Activated CD4-positive, alpha-beta T cell treated with anti-CD3 and anti-CD28 coated beads, Interleukin-2, amount 10 ng/mL, durations not matched to agents 24 days and 14 days (primary cell): ENCODE measurements at regions not wholly inside any gene's neighbourhood (a gene's known extent, or its start where the extent isn't known, plus 50 kb on each side); places are given as distances from the start of the nearest gene placed in this dataset.
"Not testable (repeated sequence)": the region's sequence is repeated elsewhere in the genome, so short reads cannot be mapped to it uniquely, and the experiment has no call there.

Experiments
- DNase-seq: peaks from one replicate; pipeline ENCODE4 v3.0.0; 2022
- H3K27ac Mint-ChIP-seq: one replicate; pipeline ENCODE4 v1.8.0; 2022; ENCODE audit warnings: mild to moderate bottlenecking, mixed read lengths
- H3K27me3 Mint-ChIP-seq: one replicate; pipeline ENCODE4 v1.8.0; 2022; ENCODE audit warnings: mixed read lengths
- H3K36me3 Mint-ChIP-seq: one replicate; pipeline ENCODE4 v1.8.0; 2022; ENCODE audit warnings: low read depth, mild to moderate bottlenecking, mixed read lengths
- H3K4me1 Mint-ChIP-seq: one replicate; pipeline ENCODE4 v1.8.0; 2021; ENCODE audit warnings: mixed read lengths
- H3K4me3 Mint-ChIP-seq: one replicate; pipeline ENCODE4 v1.8.0; 2022; ENCODE audit warnings: mild to moderate bottlenecking, moderate library complexity, mixed read lengths
- H3K9me3 Mint-ChIP-seq: one replicate; pipeline ENCODE4 v1.8.0; 2021; ENCODE audit warnings: mixed read lengths
- intact Hi-C: fragments of 100-400 bp; cut with micrococcal nuclease; formaldehyde crosslinking; loops from one replicate; pipeline ENCODE4 v1.15.1; 2023

DNA sequence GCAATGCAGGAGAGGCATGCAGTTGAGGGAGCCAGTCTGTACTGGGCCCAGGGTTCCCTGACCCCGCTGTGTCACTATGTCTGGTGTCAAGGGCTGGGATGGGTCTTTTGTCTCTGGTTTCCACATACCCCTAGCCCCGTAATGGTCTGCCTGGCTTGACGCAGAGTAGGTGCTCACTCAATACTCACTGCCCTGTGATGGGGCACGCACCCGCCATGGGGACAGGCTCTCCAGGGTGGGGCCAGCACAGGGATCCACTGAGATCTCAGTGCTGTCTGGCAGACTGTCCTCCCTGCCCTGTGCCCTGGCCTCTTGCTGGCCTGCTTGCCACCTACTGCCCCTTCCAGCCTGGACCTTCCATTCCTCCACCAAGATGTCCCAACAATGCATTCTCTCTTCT, 101.7 kb upstream of the CD82 start:
- H3K4me3 Mint-ChIP-seq, result no peak overlapping the region
- no peak overlapping the region for H3K27ac Mint-ChIP-seq

DNA sequence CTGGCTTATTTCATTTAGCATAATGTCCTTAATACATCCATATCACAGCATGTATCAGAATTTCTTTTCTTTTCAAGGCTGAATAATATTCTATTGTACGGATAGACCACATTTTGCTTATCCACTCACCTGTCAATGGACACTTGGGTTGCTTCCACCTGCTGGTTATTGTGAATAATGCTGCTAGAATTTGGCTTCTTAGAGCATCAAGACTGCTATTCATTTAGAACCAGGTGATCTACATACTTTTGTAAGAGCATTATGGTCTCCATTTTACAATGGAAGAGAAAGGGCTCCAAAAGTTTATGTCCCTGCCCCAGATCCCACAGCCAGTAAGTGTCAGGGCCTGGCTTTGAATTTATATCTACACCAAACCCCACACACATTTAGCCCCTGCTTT, 100.7 kb upstream of the CD82 start:
- DNase-seq, result no peak
- intact Hi-C loops, result no loop called here
- H3K27ac Mint-ChIP-seq, result no peak overlapping the region
- H3K9me3 Mint-ChIP-seq, result peaks cover 5% of the 10 kb centered on the region
- H3K4me1 Mint-ChIP-seq, result no peaks in the 10 kb centered on the region
- H3K4me3 Mint-ChIP-seq, result no peak overlapping the region
- H3K36me3 Mint-ChIP-seq, result no peaks in the 10 kb centered on the region
- no peaks in the 10 kb centered on the region for H3K27me3 Mint-ChIP-seq

More for the DNA sequence above, 101.7 kb upstream of the CD82 start:
- no peaks in the 10 kb centered on the region for H3K36me3 Mint-ChIP-seq
- H3K9me3 Mint-ChIP-seq, result peaks cover 5% of the 10 kb centered on the region
- H3K27me3 Mint-ChIP-seq, result no peaks in the 10 kb centered on the region
- no peaks in the 10 kb centered on the region for H3K4me1 Mint-ChIP-seq
- intact Hi-C loops, result no loop called here
- DNase-seq, result no peak

DNA sequence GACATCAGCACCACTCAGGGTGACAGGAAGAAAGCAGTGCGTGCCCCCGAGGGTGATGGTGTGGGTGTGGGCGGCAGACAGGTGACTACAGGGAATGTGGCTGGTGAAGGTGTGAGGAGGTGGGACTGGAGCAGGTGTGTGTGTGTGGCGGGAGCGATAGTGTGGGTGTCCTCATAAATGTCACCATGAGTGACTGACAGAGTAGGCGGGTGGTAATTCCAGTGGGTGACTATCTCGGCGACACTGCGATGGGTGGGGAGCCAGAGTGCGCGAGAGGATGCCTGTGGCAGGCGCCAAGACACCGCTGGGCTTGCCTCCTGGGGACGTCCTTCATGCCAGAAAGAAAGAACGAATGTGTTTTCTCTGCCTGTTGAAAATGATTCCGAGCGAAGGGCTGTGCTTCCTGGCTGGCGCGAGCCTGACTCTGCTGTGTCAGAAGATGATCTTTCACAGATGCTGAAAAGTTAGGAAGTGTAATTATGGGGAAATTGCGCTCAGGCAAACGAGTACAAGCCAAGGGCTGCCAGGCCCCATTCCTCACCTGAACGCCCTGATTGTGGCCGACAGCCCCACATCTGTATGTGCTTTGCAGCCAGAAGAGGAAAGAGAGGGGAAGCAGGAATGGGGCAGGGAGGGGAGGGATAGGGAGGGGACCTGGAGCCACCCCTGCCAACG, 98.8 kb upstream of the CD82 start:
- Mint-ChIP-seq H3K27me3 (peaks cover 6% of the 10 kb centered on the region), H3K9me3 (peaks cover 5% of the 10 kb centered on the region), H3K36me3 (no peaks in the 10 kb centered on the region), H3K4me1 (no peaks in the 10 kb centered on the region), H3K27ac (no peak overlapping the region), H3K4me3 (no peak overlapping the region)
- DNase-seq, result no peak
- intact Hi-C loops, result no loop called here

DNA sequence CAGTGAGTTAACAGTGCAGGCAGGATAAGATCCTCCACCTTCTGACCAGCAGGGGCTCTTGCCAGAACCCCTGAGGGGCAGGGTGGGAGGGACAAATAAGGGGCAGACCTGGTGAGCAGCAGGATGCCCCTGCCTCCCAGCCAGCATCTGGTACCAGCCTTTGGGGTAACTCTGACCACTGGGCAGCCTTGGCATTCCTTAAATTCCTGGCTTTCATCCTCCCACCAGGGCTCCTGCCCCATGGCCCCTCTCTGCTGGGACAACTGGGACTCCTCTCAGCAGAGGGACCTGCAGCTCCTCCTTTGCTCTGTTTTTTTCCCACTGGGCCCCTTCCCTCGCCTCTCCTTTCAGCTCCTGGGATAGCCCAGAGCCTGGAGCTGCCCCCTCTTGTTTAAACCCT, 98.0 kb upstream of the CD82 start:
- Mint-ChIP-seq H3K27me3 (peaks cover 6% of the 10 kb centered on the region), H3K27ac (no peak overlapping the region), H3K36me3 (no peaks in the 10 kb centered on the region), H3K4me1 (no peaks in the 10 kb centered on the region), H3K9me3 (peaks cover 5% of the 10 kb centered on the region), H3K4me3 (no peak overlapping the region)
- intact Hi-C loops, result no loop called here
- DNase-seq, result no peak

DNA sequence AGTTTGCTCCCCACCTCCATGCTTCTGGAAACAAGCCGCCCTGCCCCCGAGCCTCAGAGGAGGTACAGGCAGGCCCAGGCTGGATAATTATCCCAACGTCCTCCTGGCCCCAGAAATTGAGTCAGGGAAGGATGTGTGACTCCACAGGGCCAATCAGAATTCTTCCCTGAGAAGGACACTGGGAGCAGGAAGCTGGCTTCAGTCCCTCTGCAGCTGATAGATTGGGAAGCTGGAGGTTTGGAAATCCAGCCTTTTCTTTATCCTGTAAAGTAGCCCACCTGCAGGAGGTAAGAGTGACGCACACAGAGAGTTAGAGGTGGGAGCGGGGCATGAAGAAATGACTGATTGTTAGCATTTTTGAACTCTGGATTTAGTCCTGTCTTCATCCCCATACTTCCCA, 97.5 kb upstream of the CD82 start:
- Mint-ChIP-seq H3K27ac (no peak overlapping the region), H3K27me3 (peaks cover 6% of the 10 kb centered on the region), H3K9me3 (peaks cover 5% of the 10 kb centered on the region), H3K4me1 (no peaks in the 10 kb centered on the region), H3K4me3 (no peak overlapping the region), H3K36me3 (no peaks in the 10 kb centered on the region)
- intact Hi-C loops, result no loop called here
- no peak for DNase-seq

DNA sequence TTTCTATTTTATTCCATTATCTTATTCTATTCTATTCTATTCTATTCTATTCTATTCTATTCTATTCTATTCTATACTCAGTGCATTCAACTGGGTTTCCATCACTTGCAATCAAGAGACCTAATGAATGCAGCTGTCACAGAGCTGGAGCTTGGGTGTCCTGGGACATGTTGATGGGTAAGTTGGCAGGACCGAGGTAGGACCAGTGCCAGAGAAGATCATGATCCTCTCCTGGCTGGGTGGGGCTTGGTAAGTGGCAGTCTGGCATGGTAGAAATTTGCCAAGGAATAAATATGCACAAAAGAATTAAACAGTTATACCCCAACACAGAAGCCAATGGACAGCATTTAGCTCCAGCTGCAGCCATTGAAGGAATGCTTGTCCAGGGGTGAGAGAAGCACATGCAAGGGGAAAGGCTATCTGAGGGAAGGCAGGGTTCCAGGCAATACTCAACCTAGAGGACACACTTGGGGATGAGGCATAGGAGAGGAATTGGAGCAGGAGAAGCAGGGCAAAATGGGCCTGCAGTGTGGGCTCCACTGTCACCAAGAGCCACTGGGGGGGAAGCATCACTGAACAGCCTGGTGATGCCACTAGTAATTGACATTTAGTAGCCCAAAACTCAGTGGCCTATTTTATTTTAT, 97.0 kb upstream of the CD82 start:
- Mint-ChIP-seq H3K27ac (no peak overlapping the region), H3K4me3 (no peak overlapping the region), H3K9me3 (peaks cover 5% of the 10 kb centered on the region), H3K4me1 (no peaks in the 10 kb centered on the region), H3K36me3 (no peaks in the 10 kb centered on the region), H3K27me3 (peaks cover 6% of the 10 kb centered on the region)
- intact Hi-C loops, result no loop called here
- DNase-seq, result no peak

DNA sequence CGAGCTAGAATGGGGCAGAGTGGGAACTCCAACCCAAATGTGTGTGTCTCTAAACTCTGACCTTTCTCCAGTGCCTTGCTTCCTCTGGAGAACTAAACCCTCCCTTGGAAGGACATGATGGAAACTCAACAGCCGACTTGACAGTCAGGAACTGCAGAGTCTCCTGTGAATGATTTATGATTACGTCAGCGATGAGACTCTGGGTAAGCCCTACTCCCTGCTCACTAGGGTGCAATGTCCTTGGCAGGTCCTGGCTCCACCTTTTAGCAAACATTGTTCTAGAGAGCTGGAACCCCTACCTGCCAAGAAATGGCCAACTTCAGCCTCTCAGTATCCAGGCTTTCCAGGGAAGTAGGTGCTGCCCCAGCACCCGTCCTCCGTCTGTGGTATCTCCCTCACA, 96.1 kb upstream of the CD82 start:
- H3K27ac Mint-ChIP-seq, result no peak overlapping the region
- no peaks in the 10 kb centered on the region for H3K4me1 Mint-ChIP-seq
- DNase-seq, result no peak
- H3K36me3 Mint-ChIP-seq, result no peaks in the 10 kb centered on the region
- no peak overlapping the region for H3K4me3 Mint-ChIP-seq
- H3K27me3 Mint-ChIP-seq, result peaks cover 6% of the 10 kb centered on the region
- peaks cover 5% of the 10 kb centered on the region for H3K9me3 Mint-ChIP-seq
- intact Hi-C loops, result no loop called here

DNA sequence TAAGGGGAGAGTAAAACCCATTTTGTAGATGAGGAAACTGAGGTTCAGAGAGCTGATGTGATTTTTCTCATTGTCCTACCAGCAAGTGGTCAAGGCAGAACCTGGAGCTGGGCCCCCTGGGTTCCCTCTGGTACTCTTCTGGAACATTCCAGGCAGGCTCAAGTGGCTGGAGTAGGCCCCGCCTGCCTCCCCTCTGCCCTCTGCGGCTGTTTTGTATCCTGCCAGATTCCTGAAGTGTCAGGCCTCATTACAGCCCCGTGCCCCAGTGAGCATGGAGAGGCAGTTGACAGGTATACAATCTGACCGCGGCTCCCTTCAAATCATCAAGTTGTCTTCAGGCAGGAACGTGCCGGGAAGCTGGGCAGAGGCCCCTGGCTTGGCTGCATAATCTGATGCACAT, 94.6 kb upstream of the CD82 start:
- Mint-ChIP-seq H3K4me1 (no peaks in the 10 kb centered on the region), H3K27ac (no peak overlapping the region), H3K36me3 (no peaks in the 10 kb centered on the region), H3K4me3 (no peak overlapping the region), H3K9me3 (peaks cover 5% of the 10 kb centered on the region), H3K27me3 (peaks cover 18% of the 10 kb centered on the region)
- intact Hi-C loops, result no loop called here
- no peak for DNase-seq

DNA sequence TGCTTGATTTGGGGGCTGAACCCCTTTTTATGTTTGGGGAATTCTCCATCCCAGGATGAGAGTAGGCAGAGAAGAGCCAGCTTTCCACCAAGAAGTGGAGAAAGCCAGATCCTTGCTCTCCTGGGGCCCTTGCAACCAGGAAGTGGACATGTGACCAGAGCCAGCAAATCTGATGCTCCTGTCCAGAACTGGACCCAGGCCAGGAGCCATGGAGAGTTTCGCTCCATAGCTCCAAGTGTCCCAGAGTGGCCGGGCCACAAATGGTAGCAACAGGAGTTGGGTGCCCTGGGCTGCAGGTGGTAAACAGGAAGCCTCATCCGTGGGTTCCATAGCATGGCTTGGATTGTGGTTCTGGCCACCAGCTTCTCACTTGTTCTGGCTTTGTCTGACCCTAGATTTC, 93.9 kb upstream of the CD82 start:
- no peak for DNase-seq
- no peak overlapping the region for H3K4me3 Mint-ChIP-seq
- no peaks in the 10 kb centered on the region for H3K36me3 Mint-ChIP-seq
- intact Hi-C loops, result no loop called here
- peaks cover 25% of the 10 kb centered on the region for H3K27me3 Mint-ChIP-seq
- peaks cover under 1% of the 10 kb centered on the region for H3K9me3 Mint-ChIP-seq
- H3K4me1 Mint-ChIP-seq, result no peaks in the 10 kb centered on the region
- H3K27ac Mint-ChIP-seq, result no peak overlapping the region

DNA sequence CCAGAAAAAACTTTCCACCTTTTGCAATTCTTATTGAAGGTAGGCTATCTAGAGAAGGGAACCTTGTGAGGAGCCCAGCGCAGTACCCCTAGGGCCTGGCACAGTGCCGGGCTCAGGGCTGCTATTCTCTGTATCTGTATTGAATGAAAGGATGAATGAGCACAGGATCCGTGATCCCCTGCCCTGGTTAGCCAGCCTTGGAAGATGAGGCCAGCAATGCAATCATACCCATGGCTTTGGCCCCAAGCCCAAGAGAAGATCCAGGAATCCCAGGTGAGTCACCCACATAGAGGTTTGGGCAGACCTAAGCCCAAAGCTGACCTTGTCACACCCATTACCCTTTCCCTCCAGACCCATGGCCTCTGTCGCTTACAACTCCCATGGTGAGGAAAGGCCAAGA, 92.5 kb upstream of the CD82 start:
- Mint-ChIP-seq H3K36me3 (no peaks in the 10 kb centered on the region), H3K27me3 (peaks cover 26% of the 10 kb centered on the region), H3K4me3 (no peak overlapping the region), H3K27ac (no peak overlapping the region), H3K4me1 (no peaks in the 10 kb centered on the region), H3K9me3 (no peaks in the 10 kb centered on the region)
- DNase-seq, result no peak
- intact Hi-C loops, result no loop called here

DNA sequence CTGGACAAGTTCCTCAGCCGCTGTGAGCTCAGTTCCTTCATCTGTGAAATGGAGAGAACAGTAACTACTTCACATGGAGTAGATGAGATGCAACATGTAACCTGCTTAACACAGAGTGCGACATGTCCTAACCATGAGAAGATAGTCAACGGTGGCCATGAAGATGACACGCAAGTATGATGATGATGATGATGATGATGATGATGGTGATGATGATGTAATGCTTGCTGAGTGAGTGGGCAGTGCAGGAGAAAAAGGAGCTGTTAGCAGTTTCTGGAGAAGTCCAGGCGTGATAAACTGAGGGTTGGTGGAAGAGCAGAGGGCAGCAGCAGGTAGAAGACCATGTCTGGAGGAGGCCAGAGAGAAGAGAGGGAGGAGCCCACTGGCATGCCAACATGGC, 90.8 kb upstream of the CD82 start:
- H3K9me3 Mint-ChIP-seq, result no peaks in the 10 kb centered on the region
- peaks cover 26% of the 10 kb centered on the region for H3K27me3 Mint-ChIP-seq
- H3K4me1 Mint-ChIP-seq, result no peaks in the 10 kb centered on the region
- H3K27ac Mint-ChIP-seq, result no peak overlapping the region
- no peak overlapping the region for H3K4me3 Mint-ChIP-seq
- DNase-seq, result no peak
- H3K36me3 Mint-ChIP-seq, result no peaks in the 10 kb centered on the region
- intact Hi-C loops, result no loop called here

DNA sequence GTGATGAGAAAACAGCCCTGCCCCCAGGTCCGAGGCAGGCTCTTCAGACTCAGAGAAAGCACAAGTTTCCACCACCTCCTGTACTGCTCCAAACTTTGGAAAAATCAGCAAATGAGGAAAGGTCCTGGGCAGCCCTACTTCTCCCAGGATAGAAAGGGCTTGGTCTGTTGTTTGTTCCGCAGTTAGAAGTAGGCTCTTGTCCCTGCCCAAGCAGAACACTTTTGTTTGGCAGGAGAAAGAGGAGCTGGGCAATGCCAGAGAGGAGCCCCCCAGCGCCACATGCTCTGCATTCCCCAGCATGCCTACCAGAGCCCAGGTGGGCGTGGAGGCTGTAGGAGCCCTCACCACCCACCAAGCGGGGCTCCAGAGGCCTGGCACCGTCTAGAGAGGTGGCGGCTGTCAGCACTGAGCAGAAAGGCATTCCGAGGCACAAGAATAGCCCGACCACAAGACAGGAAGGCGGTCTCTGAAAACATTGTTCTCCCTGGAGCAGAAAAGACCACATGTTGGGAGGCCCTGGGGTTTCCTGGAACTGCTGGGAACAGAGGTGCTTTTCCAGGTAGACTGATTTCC, 90.3 kb upstream of the CD82 start:
- no peak overlapping the region for H3K27ac Mint-ChIP-seq
- H3K4me3 Mint-ChIP-seq, result no peak overlapping the region
- H3K36me3 Mint-ChIP-seq, result no peaks in the 10 kb centered on the region
- no peaks in the 10 kb centered on the region for H3K4me1 Mint-ChIP-seq
- peaks cover 23% of the 10 kb centered on the region for H3K27me3 Mint-ChIP-seq
- DNase-seq, result no peak
- H3K9me3 Mint-ChIP-seq, result no peaks in the 10 kb centered on the region
- intact Hi-C loops, result no loop called here

DNA sequence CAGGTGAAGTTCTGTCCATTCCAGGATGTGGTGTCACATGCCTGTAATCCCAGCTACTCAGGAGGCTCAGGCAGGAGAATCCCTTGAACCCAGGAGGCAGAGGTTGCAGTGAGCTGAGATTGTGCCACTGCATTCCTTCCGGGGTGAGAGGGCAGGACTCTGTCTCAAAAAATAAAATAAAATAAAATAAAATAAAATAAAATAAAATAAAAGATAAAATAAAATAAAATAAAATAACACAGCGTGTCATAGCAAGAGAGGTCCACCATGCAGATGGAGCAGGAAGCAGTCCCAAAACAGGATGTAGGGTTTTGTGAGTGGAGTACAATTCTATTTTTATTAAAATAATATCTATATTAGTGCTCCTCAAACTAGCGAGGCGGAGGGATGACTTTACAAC, 83.1 kb upstream of the CD82 start:
- DNase-seq, H3K27ac Mint-ChIP-seq, H3K4me1 Mint-ChIP-seq, H3K36me3 Mint-ChIP-seq, H3K4me3 Mint-ChIP-seq, intact Hi-C loops, H3K9me3 Mint-ChIP-seq, H3K27me3 Mint-ChIP-seq: not testable (repeated sequence)

DNA sequence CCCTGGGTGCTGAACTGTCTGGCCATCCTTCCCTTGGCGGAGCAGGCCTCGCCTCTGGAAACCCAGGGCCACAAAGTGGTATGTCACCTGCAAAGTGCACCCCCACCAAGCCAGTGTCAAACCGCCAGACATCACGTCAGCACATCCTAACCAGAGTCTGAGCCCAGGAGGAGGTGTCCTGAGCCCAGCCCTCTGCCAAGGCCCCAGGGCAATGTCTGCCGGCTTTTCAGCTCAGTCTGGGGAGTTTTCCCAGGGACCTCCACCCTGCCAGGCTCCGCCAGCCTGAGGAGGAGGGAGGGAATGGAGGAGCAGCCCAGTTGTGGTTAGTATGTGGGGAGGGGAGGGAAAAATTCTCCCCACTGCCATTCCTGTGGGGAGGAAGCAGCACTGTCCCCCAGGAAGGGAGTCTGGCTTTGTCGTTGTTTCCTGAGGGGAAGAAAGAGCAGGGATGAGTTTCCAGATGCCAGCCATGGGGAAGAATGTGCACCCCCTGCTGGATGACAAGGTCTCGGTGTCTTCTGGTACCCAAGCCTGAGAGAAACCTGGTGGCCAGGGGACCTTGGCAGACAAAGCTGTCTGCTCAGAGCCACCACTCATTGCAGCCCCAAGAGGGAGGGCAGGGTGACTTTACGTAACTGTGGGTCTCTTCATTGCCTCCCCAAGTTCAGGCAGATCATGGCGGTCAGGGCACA, 81.4 kb upstream of the CD82 start:
- peaks cover 3% of the 10 kb centered on the region for H3K27me3 Mint-ChIP-seq
- H3K36me3 Mint-ChIP-seq, result no peaks in the 10 kb centered on the region
- H3K4me1 Mint-ChIP-seq, result no peaks in the 10 kb centered on the region
- intact Hi-C loops, result no loop called here
- DNase-seq, result no peak
- H3K27ac Mint-ChIP-seq, result no peak overlapping the region
- H3K9me3 Mint-ChIP-seq, result no peaks in the 10 kb centered on the region
- H3K4me3 Mint-ChIP-seq, result no peak overlapping the region
